Pulmonary artery endothelial cell (primary cell): ENCODE measurements at regions not wholly inside any gene's neighbourhood (a gene's known extent, or its start where the extent isn't known, plus 50 kb on each side); places are given as distances from the start of the nearest gene placed in this dataset.

Experiments
- DNase-seq: peaks from one replicate; pipeline ENCODE4 v3.0.0-alpha.2; 2011; ENCODE audit warnings: low read depth, low spot score

DNA sequence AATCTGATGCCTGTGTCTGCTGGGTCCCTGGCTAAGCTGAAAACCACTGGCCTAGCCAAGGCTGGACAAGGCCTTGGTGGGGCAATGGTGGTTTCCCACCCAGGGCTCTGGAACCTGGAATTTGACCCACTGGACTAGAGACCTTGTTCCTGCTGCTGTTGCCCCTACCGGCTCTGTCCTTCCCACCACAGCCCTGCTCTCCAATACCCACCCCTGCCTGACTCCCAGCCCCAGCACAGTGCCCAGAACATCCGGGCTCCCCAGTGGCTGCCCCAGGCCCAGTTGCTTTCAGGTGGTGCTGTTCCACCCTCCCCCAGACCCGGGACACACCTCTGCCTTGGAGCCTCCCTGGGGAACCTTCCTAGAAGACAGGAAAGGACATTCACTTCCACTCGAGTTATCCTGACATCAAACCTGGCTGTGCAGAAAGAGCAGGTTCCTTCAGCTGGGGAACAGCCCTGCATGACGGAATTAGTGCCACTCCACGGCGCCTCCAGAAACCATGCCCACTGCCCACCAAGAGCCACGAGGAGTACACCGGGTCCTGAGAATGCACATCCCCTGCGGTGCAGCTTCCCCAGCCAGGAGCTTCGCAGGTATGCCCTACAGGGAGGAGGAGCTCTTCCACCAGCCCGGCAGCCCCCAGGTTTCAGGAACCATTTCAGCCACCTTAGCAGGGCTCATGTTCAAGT, 152.8 kb downstream of the OAT start:
- DNase-seq = no peak

DNA sequence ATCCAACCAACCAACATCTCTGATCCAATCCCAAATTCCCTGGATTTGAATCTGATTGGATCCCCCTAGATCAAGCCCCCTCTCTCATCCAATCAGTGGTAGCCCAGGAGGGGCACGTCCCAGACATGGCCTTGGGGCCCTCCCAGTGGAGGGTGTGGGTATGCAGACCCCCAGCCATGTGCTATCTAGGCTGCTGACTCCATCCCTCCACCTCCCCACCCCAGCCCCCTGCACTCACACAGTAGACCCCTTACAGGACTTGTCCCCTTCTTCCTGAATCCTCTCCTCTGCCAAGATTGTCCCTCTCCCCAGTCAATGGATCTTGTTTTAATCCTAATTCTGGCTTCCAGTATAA, 153.4 kb downstream of the OAT start:
- DNase-seq = no peak

DNA sequence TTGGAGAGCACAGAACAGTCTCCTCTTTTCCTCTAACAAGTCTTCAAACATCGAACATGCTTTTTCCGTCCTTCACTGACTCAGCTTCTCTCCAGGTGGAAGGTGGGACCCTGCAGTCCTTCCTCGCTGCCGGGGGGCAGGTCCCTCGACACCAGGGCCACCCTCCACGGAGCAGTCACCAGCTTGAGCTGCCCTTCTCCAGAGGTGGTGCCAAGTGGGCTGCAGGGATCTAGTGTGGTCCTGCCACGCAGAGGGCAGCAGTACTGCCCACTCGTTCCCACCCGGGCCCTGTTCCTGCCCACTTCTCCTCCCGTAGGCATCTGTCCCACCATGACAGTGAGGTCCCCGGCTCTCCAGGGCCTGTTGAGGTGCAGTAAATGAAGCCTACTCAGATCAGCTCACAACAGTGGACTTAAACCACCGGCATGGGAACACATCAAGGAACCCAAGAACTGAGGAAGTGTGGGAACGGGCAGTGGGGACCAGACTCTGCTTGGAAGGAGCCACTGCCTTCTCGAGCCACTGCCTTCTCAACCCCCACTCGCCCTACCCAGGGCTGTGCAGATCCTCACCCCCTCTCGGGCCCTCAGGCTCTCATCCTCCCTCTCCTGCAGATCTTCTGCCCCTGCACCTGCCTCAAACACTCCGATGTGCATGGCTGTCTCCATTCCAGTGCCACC, 153.9 kb downstream of the OAT start:
- DNase-seq = no peak

DNA sequence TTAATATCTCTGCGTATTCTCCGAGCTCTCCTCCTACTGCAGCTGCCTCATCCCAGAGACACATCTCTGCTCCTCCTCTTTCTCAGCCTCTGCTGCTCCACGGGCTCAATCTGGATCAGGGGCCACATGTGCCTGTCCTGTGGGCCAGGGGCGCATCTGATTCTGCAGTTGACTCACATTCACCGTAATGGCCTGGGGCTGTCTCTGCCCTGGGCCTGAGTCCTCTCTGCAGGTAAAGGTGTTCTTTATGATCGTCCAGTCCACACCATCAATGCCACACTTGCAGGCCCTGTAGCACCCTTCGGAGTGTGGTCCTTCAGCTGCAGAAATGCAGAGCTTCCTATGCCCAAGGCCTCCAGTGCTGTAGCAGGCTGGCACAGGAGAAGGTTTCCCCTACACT, 154.5 kb downstream of the OAT start:
- no peak for DNase-seq

DNA sequence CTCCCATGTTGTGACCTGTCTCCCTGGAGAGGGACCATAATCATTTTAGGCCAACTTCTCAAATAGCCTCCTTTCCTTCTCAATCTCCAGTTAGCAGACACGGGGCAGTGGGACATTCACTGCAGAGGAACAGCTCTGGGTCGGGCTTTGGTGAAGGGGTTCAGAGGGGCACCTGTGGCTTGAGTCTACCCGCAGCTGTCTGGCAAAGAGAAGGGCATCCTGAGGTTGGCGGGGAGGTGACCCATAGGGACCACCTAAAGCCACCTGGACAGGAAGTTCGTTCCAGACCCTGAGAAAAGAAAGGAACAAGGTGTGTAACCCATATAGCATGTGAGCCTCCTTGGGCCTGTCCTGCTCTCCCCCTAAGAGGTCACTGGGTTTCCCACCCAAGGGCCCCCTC, 155.0 kb downstream of the OAT start:
- no peak for DNase-seq

DNA sequence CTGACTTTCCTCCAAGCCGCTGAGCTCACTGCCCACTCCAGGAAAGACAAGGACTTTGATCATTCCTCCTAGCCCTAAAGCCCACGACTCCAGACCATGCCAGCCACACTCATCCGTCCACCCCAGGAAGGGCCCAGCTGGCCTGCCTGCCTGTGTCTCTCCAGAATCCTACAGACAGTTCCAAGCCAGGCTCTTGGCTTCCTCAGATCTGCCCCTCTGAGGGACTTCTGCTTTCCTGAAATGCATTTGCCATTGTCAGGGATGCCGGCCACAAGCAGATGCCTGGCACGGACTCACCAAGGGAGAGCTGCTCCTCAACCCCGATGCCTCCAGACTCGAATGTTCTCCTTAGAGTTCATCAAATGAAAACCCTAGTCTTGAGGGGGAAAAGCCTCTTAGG, 155.8 kb downstream of the OAT start:
- DNase-seq = no peak

DNA sequence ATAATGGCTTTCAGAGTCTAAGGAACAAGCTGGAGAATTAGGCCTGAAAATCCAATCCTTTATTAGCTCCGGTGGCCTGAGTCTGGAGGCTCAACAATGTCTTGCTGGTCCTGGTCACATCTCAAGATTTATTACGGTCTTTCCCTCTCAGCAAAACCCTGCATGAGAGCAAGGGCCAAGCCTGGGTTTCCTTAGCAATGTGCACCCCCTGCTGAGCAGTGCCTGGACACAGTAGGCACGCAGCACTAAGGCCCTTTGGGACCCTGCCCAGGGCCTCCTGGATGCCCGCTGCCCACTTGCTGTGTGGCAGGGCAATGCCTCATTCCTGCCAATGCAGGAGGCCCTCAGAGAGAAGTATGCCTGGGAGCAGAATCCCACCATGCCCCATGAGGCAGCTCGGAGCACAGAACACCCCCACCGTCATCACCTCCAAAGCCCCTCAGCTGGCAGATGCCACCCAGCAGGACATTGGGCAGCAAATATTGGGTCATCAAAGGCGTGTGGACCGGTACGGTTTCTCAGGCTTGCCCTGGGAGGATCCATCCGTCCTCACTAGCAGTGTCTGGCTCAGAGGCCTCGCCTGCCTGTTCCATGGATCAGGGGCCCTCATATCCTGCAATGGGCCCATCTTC, 156.4 kb downstream of the OAT start:
- no peak for DNase-seq

DNA sequence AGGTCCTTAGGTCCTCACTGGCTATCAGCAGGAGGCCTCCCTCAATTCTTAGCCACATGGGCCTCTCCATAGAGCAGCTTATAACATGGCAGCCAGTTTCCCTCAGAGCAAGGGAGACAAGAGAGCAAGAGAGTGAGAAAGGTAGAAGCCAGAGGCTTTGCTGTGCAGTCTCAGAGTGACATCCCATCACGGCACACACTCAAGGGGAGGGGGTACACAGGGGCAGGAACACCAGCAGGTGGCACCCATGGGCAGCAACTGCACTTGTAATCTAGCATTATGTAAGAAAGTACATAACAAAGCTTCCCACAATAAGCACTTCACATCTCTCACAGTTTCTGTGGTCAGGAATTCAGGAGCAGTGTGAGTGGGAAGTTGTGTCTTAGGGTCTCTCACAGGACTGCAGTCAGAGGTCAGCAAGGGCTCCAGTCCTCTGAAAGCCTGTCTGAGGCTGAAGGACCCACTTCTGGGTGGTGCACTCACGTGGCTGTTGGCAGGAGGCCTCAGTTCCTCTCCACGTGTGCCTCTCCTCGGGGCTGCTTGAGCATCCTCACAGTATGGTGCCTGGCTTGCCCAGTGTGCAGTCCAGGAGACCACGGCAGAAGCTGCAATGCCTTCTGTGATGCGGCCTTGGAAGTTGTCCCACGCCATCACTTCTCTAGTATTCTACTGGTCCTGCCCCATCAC, 159.4 kb downstream of the OAT start:
- DNase-seq = no peak

DNA sequence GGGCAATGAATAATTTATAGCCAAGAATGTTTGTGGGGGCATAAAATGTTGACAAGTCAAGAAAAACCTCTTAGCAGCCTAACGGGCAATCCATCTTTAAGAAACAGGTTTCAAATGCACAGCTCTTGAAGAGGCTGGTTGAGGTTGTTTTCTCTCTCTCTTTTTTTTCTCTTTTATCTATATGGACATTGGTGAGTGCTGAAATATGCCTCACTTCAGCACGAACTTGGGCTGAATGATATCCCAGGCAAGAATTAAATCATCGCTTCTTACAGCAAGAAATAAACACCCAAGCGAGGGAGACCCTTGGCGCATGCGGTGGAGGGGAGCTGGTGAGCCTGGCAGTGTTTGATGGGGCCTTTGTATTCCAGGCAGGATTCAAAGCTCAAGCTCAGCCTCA, 160.9 kb downstream of the OAT start:
- DNase-seq = no peak

DNA sequence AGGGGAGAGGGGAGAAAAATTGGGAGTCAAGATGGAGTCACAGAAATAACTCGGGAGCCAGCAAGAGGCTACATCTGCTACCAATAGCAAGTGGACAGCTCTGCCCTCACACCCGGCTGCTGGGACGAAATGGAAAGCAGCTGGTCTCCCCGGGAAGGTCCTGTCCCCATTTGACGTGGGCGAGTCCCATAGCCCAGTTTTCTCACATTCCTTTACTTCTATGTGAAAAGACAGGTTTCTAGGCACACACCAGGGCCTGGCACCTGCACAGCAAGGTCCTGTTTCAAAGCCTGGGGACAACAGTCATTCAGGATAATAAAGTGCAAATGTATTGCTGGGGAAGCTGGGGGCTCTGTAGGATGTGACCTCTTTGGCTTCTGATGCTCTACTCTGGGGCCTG, 162.6 kb downstream of the OAT start:
- no peak for DNase-seq

DNA sequence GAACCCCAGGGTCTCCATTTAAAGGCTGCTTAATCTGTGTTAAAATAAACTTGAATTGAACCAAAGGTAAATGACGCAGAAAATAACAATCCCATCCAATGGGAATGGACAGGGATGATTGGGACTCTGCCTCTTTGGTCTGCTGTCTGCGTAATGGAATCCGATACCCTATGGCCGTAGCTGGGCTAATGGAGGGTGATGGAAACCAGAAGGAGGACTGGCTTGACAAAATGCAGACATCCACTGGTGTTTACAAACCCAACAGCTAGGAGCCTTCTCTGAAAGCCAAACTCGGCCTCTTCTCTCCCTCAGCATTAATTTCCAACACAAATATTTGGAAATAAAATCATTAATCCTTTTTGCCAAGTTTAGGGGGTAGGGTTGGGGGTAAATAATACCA, 162.2 kb upstream of the CHST15 start:
- DNase-seq = no peak

DNA sequence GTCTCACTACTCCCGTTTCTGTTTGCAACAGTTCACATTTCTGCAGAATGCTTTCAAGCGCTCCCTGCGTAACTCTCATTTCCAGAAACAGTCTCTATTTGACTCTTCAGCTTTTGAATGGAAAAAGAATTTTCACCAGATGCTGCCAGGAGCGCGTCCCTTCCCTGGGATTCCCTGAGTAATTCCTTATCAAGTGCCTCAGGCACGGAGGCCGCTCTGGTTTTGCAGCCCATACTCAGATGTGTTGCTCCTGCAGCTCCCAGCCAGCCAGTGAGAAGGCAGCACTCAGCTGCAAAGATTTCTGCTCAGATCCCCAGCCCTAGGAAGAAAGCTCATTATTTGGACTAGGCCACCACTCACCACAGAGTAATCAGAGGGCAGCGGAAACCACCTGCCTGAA, 161.1 kb upstream of the CHST15 start:
- DNase-seq = no peak

DNA sequence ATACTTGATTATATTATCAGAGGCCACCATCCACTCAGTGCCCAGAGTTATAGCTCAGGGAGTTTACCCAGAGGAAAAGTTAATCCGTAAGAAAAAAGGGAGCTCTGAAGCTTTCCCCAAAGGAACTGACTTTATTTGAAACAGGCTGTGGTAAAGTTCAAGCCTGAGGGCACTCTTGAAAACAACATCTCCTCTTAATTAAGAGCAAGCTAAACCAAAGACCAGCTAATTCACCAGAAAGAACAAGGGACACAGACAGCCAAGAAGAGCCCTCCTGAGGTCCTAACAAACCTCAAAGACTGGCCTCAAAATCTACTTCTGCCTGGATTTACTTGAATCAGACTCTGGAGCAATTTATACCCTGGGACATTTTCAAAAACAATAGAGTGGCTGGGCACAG, 159.6 kb upstream of the CHST15 start:
- DNase-seq = no peak

DNA sequence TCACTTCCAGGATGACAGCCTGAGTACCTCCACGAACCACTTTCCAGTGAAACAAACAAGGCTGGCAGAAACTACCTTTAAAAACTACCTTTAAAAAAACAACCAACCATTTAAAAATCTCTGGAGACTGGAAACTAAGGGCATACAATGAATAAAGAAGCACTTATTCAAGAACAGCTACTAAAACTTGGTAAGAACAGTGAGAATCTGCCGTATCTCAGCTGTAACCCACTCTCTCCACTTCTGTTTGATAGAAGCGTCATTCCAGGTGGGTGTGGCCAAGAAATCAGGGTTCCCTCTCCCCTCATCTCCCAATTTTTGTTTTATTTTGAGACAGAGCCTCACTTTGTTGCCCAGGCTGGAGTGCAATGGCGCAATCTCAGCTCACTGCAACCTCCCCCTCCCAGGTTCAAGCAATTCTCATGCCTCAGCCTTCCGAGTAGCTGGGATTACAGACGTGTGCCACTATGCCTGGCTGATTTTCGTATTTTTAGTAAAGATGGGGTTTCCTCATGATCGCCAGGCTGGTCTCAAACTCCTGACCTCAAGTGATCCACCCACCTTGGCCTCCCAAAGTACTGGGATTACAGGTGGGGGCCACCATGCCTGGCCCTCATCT, 158.8 kb upstream of the CHST15 start:
- no peak for DNase-seq

DNA sequence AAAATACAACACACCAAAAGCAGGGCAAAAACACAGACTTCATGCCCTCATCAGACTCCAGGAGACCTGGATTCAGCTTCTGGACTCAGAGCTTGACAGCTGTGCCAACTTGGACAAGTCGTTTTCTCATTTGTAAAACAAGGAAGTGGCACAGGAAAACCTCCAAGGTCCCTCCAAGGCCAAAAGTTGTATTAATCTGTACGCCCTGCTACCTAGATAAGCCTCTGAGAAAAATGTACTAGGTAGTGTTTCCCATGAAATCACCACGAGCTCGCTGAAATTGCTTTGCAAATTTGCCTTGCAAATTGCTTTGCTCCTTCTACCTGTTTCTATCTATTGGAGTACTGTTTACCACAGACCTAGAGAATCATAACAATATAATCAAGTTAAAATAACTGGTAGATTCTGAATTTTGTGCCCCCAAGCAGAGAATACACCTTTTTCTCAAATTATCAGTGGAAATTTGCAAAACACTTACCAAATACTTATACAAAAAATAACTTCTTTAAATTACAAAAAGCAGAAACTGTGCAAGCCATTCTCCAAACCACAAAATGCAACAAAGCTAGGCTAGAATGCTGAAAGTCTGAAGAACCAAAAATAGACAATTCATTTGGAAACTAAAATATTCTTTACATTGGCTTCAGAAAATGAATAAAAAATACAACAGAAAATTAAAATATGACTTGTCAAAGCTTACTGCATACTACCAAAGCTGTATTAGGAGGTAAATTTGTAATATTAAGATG, 158.1 kb upstream of the CHST15 start:
- no peak for DNase-seq

DNA sequence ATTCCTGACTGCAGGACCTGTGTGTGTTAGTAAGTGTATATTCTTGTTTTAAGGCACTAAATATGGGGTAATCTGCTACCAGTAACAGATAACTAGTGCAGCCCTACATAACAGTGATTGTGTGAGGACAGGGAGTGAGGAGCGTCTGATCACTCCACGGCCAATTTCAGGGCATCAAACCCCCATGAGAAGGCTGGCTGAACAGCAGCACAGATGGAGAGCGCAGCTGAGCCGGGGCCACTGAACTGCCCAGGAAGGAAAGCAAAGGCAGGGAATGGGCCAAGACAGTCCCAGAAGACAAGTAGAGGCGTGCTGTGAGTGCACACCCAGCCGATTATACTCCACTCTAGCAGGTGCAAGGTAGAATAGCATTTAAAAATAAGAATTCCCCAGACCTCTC, 157.1 kb upstream of the CHST15 start:
- no peak for DNase-seq

DNA sequence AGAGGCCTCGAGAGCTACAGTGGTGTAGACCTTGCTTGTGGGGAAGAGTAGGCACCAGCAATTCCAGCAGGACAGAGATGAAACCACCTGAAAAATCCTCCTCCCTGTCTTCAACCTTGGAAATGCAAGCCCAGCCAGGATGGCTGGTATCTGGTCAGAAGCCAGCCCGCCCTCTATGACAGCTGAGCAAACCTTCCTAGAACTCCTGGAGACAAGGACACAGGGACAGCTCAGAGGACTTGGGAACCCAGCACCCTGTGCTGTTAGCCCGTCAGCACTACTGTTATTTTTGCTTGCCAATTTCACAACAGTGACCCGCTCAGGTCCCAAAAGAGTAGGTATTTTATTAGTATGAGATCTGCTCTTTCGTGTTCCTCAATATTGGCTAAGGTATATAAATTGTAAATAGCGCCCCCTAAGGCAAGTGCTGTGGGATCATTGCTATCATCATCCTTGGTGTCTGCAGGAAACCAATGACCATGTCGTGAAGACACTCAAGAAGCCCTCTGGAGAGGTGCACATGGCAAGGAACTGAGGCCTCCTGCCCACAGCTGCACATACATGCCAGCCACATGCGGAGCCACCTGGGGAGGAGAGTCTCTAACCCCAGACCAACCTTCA, 156.5 kb upstream of the CHST15 start:
- DNase-seq = no peak

DNA sequence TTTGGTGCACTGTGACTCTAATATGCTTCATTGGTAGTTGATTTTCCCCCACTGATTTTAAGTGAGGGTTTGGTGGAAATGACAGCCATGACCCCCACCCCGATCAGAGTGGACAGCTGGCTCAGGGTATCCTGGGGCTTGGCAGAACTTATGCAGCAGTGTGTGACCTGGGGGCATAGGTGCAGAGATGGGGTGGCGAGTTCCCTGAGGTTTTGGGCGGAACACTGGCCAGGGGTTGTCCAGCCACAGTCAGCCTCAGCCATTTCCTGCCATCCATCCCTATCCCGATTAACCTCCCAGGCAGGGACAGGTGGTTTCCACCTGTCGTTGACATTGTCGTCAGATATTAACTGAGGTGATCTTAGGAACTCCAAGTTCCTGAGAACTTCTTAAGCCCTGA, 155.8 kb upstream of the CHST15 start:
- no peak for DNase-seq

DNA sequence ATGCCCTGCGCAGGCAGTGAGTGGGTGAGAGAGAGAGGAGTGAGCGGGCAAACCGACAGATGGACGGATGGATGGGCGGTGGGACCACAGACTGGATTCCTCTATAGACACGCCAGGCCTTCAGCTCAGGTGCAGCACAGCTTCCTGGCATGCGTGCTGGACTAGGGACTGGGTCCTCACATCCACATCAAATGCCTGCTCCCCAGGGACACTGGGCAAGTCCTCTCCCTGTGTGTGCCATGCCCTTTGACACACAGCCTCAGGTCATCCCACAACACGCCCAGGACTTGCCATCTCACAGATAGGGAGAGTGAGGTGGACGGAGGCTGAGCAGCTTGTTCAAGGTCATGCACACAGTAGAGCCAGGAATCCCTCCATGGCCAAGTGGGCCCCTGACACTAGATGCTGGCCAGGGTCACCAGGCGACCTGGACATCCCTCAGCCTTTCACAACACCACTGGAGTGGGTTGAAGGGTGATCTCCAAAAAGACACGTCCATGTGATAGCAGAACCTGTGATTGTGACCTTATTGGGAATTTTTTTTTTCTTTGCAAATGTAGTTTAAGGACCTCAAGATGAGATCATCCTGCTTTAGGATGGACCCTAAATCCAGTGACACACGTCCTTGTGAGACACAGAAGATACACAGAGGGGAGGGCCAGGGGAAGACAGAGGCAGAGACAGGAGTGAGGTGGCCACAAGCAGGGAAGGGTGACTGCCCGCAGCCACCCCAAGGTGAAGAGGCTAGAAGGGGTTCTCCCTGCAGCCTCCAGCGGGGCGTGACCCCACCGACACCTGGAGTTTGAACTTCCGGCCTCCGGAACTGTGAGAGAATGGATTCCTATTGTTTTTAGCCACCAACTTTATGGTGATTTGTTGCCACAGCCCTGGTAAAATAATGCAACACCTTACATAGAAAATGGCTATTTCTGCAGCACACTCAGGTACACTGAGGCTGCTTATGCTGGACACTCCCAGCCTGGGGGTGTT, 155.0 kb upstream of the CHST15 start:
- DNase-seq = no peak
